Neural cell (in vitro differentiated cells): ENCODE measurements at regions not wholly inside any gene's neighbourhood (a gene's known extent, or its start where the extent isn't known, plus 50 kb on each side); places are given as distances from the start of the nearest gene placed in this dataset.

Source experiments
- H2AFZ ChIP-seq: fragments of 200-600, 300-800 bp; sonication (generic), shearing (Covaris generic); 2 replicates; pipeline ENCODE4 v1.6.0; 2014; ENCODE audit warnings: low read depth, mild to moderate bottlenecking, antibody characterized with exemption, low read length, moderate library complexity
- H3F3A ChIP-seq: fragments of 200-600 bp; shearing (Covaris generic); 2 replicates; pipeline ENCODE4 v1.6.1; 2016; ENCODE audit warnings: mild to moderate bottlenecking, moderate library complexity, mixed read lengths, antibody characterized with exemption, low read length; ENCODE audit not compliant: insufficient read depth, poor library complexity, severe bottlenecking
- H3K27ac ChIP-seq: fragments of 200-600, 300-800 bp; sonication (generic), shearing (Covaris generic); 2 replicates; pipeline ENCODE4 v1.5.1; 2014; ENCODE audit warnings: mild to moderate bottlenecking, low read length, moderate library complexity
- H3K27me3 ChIP-seq: fragments of 300-800, 200-600 bp; sonication (generic), shearing (Covaris generic); 2 replicates; pipeline ENCODE4 v1.6.0; 2014; ENCODE audit warnings: mild to moderate bottlenecking, low read depth, low read length, moderate library complexity; ENCODE audit not compliant: insufficient read depth
- H3K36me3 ChIP-seq: fragments of 300-800, 200-600 bp; sonication (generic), shearing (Covaris generic); 2 replicates; pipeline ENCODE4 v1.5.1; 2014; ENCODE audit warnings: mild to moderate bottlenecking, antibody characterized with exemption, low read length, moderate library complexity; ENCODE audit not compliant: insufficient read depth
- H3K4me2 ChIP-seq: fragments of 300-800, 200-600 bp; sonication (generic), shearing (Covaris generic); 2 replicates; pipeline ENCODE4 v1.6.0; 2014; ENCODE audit warnings: mild to moderate bottlenecking, low read length
- H3K4me3 ChIP-seq: fragments of 300-800, 200-600 bp; sonication (generic), shearing (Covaris generic); 2 replicates; pipeline ENCODE4 v1.5.1; 2014; ENCODE audit warnings: mild to moderate bottlenecking, low read length, moderate library complexity
- H3K79me2 ChIP-seq: fragments of 200-600 bp; shearing (Covaris generic); replicated peaks from 2 replicates; pipeline ENCODE4 v1.6.0; 2014; ENCODE audit warnings: mild to moderate bottlenecking, low read length, moderate library complexity; ENCODE audit not compliant: insufficient read depth
- H3K9ac ChIP-seq: fragments of 300-800, 200-600 bp; sonication (generic), shearing (Covaris generic); 2 replicates; pipeline ENCODE4 v1.6.1; 2016; ENCODE audit warnings: mild to moderate bottlenecking, low read length, mixed read lengths
- H3K9me2 ChIP-seq: fragments of 200-600 bp; shearing (Covaris generic); 2 replicates; pipeline ENCODE4 v1.6.1; 2016; ENCODE audit warnings: mild to moderate bottlenecking, low read length, mixed read lengths; ENCODE audit not compliant: insufficient read depth
- H3K9me3 ChIP-seq: fragments of 200-600, 300-800 bp; sonication (generic), shearing (Covaris generic); 2 replicates; pipeline ENCODE4 v1.6.1; 2016; ENCODE audit warnings: mild to moderate bottlenecking, mixed run types, low read length, moderate library complexity, mixed read lengths
- H4K20me1 ChIP-seq: fragments of 200-600 bp; shearing (Covaris generic); 2 replicates; pipeline ENCODE4 v1.6.1; 2016; ENCODE audit warnings: mild to moderate bottlenecking, mixed run types; ENCODE audit not compliant: insufficient read depth
- EP300 ChIP-seq: fragments of 450-650 bp; conservative IDR thresholded peaks from 2 replicates; pipeline ENCODE4 v1.6.1; 2014; ENCODE audit warnings: antibody characterized with exemption, mild to moderate bottlenecking, moderate library complexity; ENCODE audit not compliant: poor library complexity, severe bottlenecking
- EZH2 ChIP-seq: fragments of 200-600, 300-800 bp; shearing (Covaris generic), sonication (generic); IDR thresholded peaks from 2 replicates; pipeline ENCODE4 v1.6.1; 2014; ENCODE audit warnings: antibody characterized with exemption, low read length, borderline replicate concordance, mild to moderate bottlenecking; ENCODE audit not compliant: insufficient read depth, poor library complexity, severe bottlenecking
- MXI1 ChIP-seq: fragments of 450-650 bp; conservative IDR thresholded peaks from 2 replicates; pipeline ENCODE4 v1.6.1; 2014; ENCODE audit warnings: antibody characterized with exemption, mild to moderate bottlenecking; ENCODE audit not compliant: poor library complexity, severe bottlenecking
- POLR2AphosphoS5 ChIP-seq: IDR thresholded peaks from 2 replicates; pipeline ENCODE4 v1.6.1; 2012
- RAD21 ChIP-seq: fragments of 450-650 bp; conservative IDR thresholded peaks from 2 replicates; pipeline ENCODE4 v1.6.1; 2014; ENCODE audit warnings: antibody characterized with exemption, mild to moderate bottlenecking, moderate library complexity
- SMC3 ChIP-seq: fragments of 450-650 bp; conservative IDR thresholded peaks from 2 replicates; pipeline ENCODE4 v1.6.1; 2014; ENCODE audit warnings: antibody characterized with exemption, mild to moderate bottlenecking, moderate library complexity; ENCODE audit not compliant: poor library complexity
- TAF1 ChIP-seq: IDR thresholded peaks from 2 replicates; pipeline ENCODE4 v1.6.1; 2012; ENCODE audit warnings: low read depth
- TF ChIP-seq, protein P1 (sequence below): IDR thresholded peaks from 2 replicates; pipeline ENCODE4 v1.6.1; 2012; ENCODE audit warnings: borderline replicate concordance
- TF ChIP-seq, protein P2 (sequence below): fragments of 450-650 bp; IDR thresholded peaks from 2 replicates; pipeline ENCODE4 v1.5.1; 2014; ENCODE audit warnings: antibody characterized with exemption, mild to moderate bottlenecking, moderate library complexity; ENCODE audit not compliant: poor library complexity, severe bottlenecking

DNA sequence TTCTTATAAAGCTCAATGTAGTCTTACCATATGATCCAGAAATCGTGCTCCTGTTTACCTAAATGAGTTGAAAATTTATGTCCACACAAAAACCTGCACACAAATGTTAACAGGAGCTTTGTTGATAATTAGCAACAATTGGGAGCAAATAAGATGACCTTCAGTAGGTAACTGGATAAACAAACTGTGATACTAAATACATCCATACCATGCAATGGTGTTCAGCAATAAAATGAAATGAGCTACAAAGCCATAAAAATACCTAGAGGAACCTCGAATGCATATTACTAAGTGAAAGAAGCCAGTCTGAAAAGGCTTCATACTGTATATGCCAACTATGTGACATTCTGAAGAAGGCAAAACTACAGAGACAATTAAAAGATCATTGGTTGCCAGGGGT lies 185.6 kb upstream of the HNRNPA3 start:
- TF ChIP-seq, protein P1, sequence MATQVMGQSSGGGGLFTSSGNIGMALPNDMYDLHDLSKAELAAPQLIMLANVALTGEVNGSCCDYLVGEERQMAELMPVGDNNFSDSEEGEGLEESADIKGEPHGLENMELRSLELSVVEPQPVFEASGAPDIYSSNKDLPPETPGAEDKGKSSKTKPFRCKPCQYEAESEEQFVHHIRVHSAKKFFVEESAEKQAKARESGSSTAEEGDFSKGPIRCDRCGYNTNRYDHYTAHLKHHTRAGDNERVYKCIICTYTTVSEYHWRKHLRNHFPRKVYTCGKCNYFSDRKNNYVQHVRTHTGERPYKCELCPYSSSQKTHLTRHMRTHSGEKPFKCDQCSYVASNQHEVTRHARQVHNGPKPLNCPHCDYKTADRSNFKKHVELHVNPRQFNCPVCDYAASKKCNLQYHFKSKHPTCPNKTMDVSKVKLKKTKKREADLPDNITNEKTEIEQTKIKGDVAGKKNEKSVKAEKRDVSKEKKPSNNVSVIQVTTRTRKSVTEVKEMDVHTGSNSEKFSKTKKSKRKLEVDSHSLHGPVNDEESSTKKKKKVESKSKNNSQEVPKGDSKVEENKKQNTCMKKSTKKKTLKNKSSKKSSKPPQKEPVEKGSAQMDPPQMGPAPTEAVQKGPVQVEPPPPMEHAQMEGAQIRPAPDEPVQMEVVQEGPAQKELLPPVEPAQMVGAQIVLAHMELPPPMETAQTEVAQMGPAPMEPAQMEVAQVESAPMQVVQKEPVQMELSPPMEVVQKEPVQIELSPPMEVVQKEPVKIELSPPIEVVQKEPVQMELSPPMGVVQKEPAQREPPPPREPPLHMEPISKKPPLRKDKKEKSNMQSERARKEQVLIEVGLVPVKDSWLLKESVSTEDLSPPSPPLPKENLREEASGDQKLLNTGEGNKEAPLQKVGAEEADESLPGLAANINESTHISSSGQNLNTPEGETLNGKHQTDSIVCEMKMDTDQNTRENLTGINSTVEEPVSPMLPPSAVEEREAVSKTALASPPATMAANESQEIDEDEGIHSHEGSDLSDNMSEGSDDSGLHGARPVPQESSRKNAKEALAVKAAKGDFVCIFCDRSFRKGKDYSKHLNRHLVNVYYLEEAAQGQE = no peak
- TF ChIP-seq, protein P2, sequence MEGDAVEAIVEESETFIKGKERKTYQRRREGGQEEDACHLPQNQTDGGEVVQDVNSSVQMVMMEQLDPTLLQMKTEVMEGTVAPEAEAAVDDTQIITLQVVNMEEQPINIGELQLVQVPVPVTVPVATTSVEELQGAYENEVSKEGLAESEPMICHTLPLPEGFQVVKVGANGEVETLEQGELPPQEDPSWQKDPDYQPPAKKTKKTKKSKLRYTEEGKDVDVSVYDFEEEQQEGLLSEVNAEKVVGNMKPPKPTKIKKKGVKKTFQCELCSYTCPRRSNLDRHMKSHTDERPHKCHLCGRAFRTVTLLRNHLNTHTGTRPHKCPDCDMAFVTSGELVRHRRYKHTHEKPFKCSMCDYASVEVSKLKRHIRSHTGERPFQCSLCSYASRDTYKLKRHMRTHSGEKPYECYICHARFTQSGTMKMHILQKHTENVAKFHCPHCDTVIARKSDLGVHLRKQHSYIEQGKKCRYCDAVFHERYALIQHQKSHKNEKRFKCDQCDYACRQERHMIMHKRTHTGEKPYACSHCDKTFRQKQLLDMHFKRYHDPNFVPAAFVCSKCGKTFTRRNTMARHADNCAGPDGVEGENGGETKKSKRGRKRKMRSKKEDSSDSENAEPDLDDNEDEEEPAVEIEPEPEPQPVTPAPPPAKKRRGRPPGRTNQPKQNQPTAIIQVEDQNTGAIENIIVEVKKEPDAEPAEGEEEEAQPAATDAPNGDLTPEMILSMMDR = no peak
- TF ChIP-seq TAF1 (no peak), EZH2 (no peak), MXI1 (no peak), POLR2AphosphoS5 (no peak)
- no peak overlapping the region for H3K4me3 ChIP-seq
- no peaks in the 10 kb centered on the region for H3K27me3 ChIP-seq
- H3K79me2 ChIP-seq = no peaks in the 10 kb centered on the region
- H3K27ac ChIP-seq = no peak overlapping the region
- H3K9me3 ChIP-seq = no peaks in the 10 kb centered on the region
- H3K9me2 ChIP-seq = no peaks in the 10 kb centered on the region
- no peak overlapping the region for H3K9ac ChIP-seq
- H2AFZ ChIP-seq = no peak overlapping the region
- H3K4me2 ChIP-seq = no peak overlapping the region
- H4K20me1 ChIP-seq = no peaks in the 10 kb centered on the region
- H3K36me3 ChIP-seq = no peaks in the 10 kb centered on the region
- H3F3A ChIP-seq = peaks cover 6% of the 10 kb centered on the region

DNA sequence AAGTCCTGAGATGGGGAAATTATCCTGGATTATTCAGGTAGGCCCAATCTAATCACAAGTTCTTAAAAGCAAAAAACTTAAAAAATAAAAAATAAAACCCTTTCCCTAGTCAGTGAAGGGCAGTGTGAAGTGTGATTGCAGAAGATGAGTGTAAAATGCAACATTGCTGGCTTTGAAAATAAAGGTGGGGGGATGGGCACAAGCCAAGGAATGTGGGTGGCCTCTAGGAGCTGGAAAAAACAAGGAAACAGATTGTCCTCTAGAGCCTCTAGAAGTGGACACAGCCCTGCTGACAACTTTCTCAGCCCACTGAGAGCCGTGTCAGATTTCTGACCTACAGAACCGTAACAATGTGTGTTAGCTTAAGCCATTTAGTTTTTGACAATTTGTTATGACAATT lies 184.3 kb upstream of the HNRNPA3 start:
- H2AFZ ChIP-seq = no peak overlapping the region
- no peaks in the 10 kb centered on the region for H3K9me3 ChIP-seq
- H3K4me2 ChIP-seq = no peak overlapping the region

More for the DNA sequence above, 184.3 kb upstream of the HNRNPA3 start:
- no peak overlapping the region for H3K9ac ChIP-seq
- TF ChIP-seq, protein P2 = no peak
- TF ChIP-seq EZH2 (no peak), SMC3 (no peak), EP300 (no peak), POLR2AphosphoS5 (no peak), RAD21 (no peak), MXI1 (no peak), TAF1 (no peak)
- TF ChIP-seq, protein P1 = no peak
- no peaks in the 10 kb centered on the region for H3K27me3 ChIP-seq
- no peaks in the 10 kb centered on the region for H3K9me2 ChIP-seq
- no peaks in the 10 kb centered on the region for H3K36me3 ChIP-seq
- H3K27ac ChIP-seq = no peak overlapping the region
- no peak overlapping the region for H3K4me3 ChIP-seq
- no peaks in the 10 kb centered on the region for H4K20me1 ChIP-seq
- peaks cover 6% of the 10 kb centered on the region for H3F3A ChIP-seq
- H3K79me2 ChIP-seq = no peaks in the 10 kb centered on the region
